ENCODE measurements at regions not wholly inside any gene's neighbourhood (a gene's known extent, or its start where the extent isn't known, plus 50 kb on each side); places are given as distances from the start of the nearest gene placed in this dataset.

GRCh38 chr21:32061729-32062128 lies 188.9 kb downstream of the HUNK start:
- dilution Hi-C loops (cut with MboI; ENCODE audit: extremely low pct_ligation_motif_present, low sequenced_read_pairs): no loop called here
- Histone ChIP-seq H3K27ac (ENCODE audit: control insufficient read depth, insufficient read depth, low read length) (no peak overlapping the region), H3K27me3 (ENCODE audit: control insufficient read depth, extremely low read depth, insufficient read depth, low read length) (no peaks in the 10 kb centered on the region), H2AFZ (ENCODE audit: control insufficient read depth, low read length) (no peak overlapping the region), H4K20me1 (ENCODE audit: control insufficient read depth, extremely low read depth, insufficient read depth, low read length) (no peaks in the 10 kb centered on the region), H3K9me3 (ENCODE audit: control insufficient read depth, low read depth, low read length) (no peaks in the 10 kb centered on the region), H3K9me1 (ENCODE audit: control insufficient read depth, extremely low read depth, insufficient read depth, low read length) (no peaks in the 10 kb centered on the region), H3K4me1 (ENCODE audit: control insufficient read depth, extremely low read depth, insufficient read depth, low read length) (no peaks in the 10 kb centered on the region), H3K9ac (ENCODE audit: control insufficient read depth, extremely low read depth, insufficient read depth, low read length) (no peak overlapping the region), H3K36me3 (ENCODE audit: control insufficient read depth in 2 of 2, extremely low read depth in 1 of 2, insufficient read depth in 2 of 2, low read length in 2 of 2) (no peaks in the 10 kb centered on the region), H3K4me2 (ENCODE audit: control insufficient read depth, extremely low read depth, insufficient read depth, low read depth, low read length) (no peak overlapping the region), H3K79me2 (ENCODE audit: control insufficient read depth, insufficient read depth, low read length) (no peaks in the 10 kb centered on the region), H3K4me3 (ENCODE audit: control insufficient read depth in 2 of 3, extremely low read depth in 1 of 3, insufficient read depth in 2 of 3, low read depth in 1 of 3, low read length in 3 of 3) (no peak overlapping the region)
- FAIRE-seq: no peak
- TF ChIP-seq EZH2 (IDR thresholded peaks at IDR 0.05; ENCODE audit: low read length): no peak
- no peak for TF ChIP-seq CTCF (optimal IDR thresholded peaks at IDR 0.05 in 1 of 3, IDR thresholded peaks at IDR 0.05 in 1 of 3, conservative IDR thresholded peaks at IDR 0.05 in 1 of 3; ENCODE audit: extremely low read depth in 1 of 3, insufficient read depth in 2 of 3, low read length in 3 of 3)
- DNase-seq (ENCODE audit: low read depth, low spot score): no peak

GRCh38 chr21:32056791-32057190 lies 184.0 kb downstream of the HUNK start:
- no peaks in the 10 kb centered on the region for H3K9me1 ChIP-seq (ENCODE audit: control insufficient read depth, extremely low read depth, insufficient read depth, low read length)
- no peaks in the 10 kb centered on the region for H3K4me1 ChIP-seq (ENCODE audit: control insufficient read depth, extremely low read depth, insufficient read depth, low read length)
- no peak for TF ChIP-seq CTCF (optimal IDR thresholded peaks at IDR 0.05 in 1 of 3, IDR thresholded peaks at IDR 0.05 in 1 of 3, conservative IDR thresholded peaks at IDR 0.05 in 1 of 3; ENCODE audit: extremely low read depth in 1 of 3, insufficient read depth in 2 of 3, low read length in 3 of 3)
- TF ChIP-seq EZH2 (IDR thresholded peaks at IDR 0.05; ENCODE audit: low read length): no peak
- H3K27me3 ChIP-seq (ENCODE audit: control insufficient read depth, extremely low read depth, insufficient read depth, low read length): no peaks in the 10 kb centered on the region
- H3K9me3 ChIP-seq (ENCODE audit: control insufficient read depth, low read depth, low read length): no peaks in the 10 kb centered on the region
- no peak overlapping the region for H3K27ac ChIP-seq (ENCODE audit: control insufficient read depth, insufficient read depth, low read length)
- no peak overlapping the region for H3K4me3 ChIP-seq (ENCODE audit: control insufficient read depth in 2 of 3, extremely low read depth in 1 of 3, insufficient read depth in 2 of 3, low read depth in 1 of 3, low read length in 3 of 3)
- no peak overlapping the region for H3K4me2 ChIP-seq (ENCODE audit: control insufficient read depth, extremely low read depth, insufficient read depth, low read depth, low read length)
- DNase-seq (ENCODE audit: low read depth, low spot score) (no peak), FAIRE-seq (no peak)
- dilution Hi-C loops (cut with MboI; ENCODE audit: extremely low pct_ligation_motif_present, low sequenced_read_pairs): no loop called here
- no peaks in the 10 kb centered on the region for H4K20me1 ChIP-seq (ENCODE audit: control insufficient read depth, extremely low read depth, insufficient read depth, low read length)
- H3K9ac ChIP-seq (ENCODE audit: control insufficient read depth, extremely low read depth, insufficient read depth, low read length): no peak overlapping the region
- H2AFZ ChIP-seq (ENCODE audit: control insufficient read depth, low read length): no peak overlapping the region
- H3K79me2 ChIP-seq (ENCODE audit: control insufficient read depth, insufficient read depth, low read length): no peaks in the 10 kb centered on the region
- H3K36me3 ChIP-seq (ENCODE audit: control insufficient read depth in 2 of 2, extremely low read depth in 1 of 2, insufficient read depth in 2 of 2, low read length in 2 of 2): no peaks in the 10 kb centered on the region

All from keratinocyte (primary cell).